Stimulated activated CD8-positive, alpha-beta memory T cell treated with anti-CD3 and anti-CD28 coated beads, Interleukin-7, amount 100 ng/mL, for 48 hours (primary cell): ENCODE measurements at regions not wholly inside any gene's neighbourhood (a gene's known extent, or its start where the extent isn't known, plus 50 kb on each side); places are given as distances from the start of the nearest gene placed in this dataset.

ENCODE experiments used
- DNase-seq, 2 donors: peaks; one replicate each; pipeline ENCODE4 v3.0.0-alpha.2; 2020; ENCODE audit warnings: low read depth in 1 of 2; ENCODE audit errors: extremely low read depth in 1 of 2

DNA sequence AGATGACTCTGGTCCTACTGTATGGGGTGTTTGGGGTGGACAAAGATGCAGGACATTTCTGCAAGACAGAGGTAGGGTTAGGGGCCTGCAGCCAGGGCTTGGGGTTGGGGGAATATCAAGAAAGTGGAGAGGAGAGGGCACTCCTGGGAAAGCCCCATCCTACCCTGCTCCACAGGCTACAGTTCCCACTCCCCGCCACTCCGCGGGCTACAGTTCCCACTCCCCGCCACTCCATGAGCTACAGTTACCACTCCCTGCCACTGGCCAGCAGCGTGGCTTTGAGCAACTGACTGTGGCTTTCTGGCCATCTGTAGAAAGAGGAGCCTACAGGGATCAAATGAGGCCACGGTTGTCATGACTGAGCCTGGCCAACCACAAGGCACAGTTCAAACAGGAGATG lies 93.8 kb upstream of the GRIK3 start:
- DNase-seq: no peak

- DNase-seq: no peak
Measured at GRCh38 chr1:37130221-37130948, 96.1 kb upstream of the GRIK3 start.

GRCh38 chr1:37131281-37131680 lies 97.0 kb upstream of the GRIK3 start:
- DNase-seq: no peak

GRCh38 chr1:37133276-37134145 lies 99.2 kb upstream of the GRIK3 start:
- DNase-seq: no peak

DNA sequence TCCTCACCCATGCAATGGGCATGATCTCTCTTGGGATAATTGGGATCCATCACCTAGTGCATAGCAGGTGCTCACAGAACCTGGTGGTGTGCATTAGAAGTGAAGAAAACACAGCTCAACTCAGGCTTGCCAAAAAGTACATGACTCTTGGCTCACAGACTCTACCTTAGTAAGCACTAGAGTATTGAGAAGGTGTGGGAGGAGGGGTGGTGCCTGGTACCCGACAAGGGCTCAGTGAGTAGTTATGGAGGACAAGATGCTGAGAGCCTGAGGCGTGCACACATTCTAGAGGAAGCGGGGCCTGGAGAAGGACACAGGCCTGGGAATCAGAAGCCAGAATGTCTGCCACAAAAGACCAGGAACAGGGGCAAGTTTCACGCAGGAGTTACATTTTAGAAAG lies 100.3 kb upstream of the GRIK3 start:
- no peak for DNase-seq

DNA sequence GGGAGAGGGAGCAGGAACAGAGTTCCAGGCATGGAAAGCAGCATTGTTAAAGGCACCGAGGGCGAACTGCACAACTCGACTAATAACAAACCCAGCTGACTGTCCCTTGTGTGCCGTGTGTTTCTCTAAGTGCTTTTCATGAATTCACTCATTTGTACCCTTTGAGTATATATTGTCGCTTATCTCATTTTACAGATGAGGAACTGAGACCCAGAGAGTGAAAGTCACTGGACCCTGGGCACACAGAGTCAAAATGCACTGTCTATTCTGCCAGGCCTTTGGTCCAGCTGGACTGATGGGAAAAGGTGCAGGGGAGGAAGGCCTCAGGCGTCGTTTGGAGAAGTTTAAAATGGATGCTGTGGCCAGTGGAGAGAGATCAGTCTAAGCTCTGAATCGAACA lies 100.7 kb upstream of the GRIK3 start:
- no peak for DNase-seq

DNA sequence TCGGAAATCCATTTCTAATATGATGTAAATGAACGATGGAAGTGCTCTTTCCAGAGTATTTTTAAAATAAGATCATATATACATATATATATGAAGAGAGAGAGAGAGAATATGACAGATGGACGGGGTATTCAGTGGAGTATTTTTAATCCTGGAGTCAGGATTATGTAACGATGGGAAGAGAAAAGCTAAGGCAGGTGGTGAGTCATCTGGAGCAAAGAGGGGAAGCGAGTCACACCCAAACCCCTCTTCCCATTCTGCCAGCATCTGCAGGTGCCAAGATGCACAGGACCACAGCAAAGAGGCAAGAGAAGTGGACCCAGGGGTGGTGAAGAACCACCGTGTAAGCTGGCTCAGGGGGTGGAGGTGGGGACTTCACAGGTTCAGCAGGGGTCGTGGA lies 102.7 kb upstream of the GRIK3 start:
- no peak for DNase-seq

GRCh38 chr1:37137601-37138000 lies 103.3 kb upstream of the GRIK3 start:
- DNase-seq: no peak

- DNase-seq: no peak
Measured at GRCh38 chr1:37143800-37144199, 109.5 kb upstream of the GRIK3 start.

- no peak for DNase-seq
Measured at GRCh38 chr1:37146071-37146470, 111.8 kb upstream of the GRIK3 start.

DNA sequence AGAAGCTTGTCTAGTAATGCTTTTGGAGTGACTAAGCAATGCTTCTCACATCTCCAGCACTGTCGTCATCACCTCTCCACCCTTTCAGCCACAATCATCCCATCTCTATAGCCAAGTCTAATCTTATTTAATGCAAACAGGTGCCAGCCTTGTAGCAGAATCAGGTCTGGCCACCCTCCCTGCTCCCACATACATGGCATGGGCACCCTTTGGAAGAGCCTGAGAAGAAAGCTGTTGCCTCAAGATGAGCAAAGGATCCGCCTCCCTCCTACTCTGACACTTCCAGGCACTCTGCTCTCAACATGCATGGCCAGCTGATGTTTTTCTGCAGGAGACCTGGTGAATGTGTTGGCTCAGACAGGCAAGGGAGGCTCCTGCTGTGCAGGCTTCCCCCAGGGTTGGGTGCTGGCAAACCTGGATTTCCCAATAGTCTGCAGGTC lies 113.1 kb upstream of the GRIK3 start:
- no peak for DNase-seq

GRCh38 chr1:37147906-37148305 lies 113.6 kb upstream of the GRIK3 start:
- no peak for DNase-seq

GRCh38 chr1:37148663-37149062 lies 114.3 kb upstream of the GRIK3 start:
- DNase-seq: no peak

- no peak for DNase-seq
Measured at GRCh38 chr1:37149296-37149695, 115.0 kb upstream of the GRIK3 start.

GRCh38 chr1:37150986-37151385 lies 116.7 kb upstream of the GRIK3 start:
- DNase-seq: no peak

- no peak for DNase-seq
Measured at GRCh38 chr1:37151789-37152188, 117.5 kb upstream of the GRIK3 start.

- DNase-seq: no peak
Measured at GRCh38 chr1:37152491-37152890, 118.2 kb upstream of the GRIK3 start.

- no peak for DNase-seq
Measured at GRCh38 chr1:37153116-37154100, 119.1 kb upstream of the GRIK3 start.

- DNase-seq: no peak
Measured at GRCh38 chr1:37156646-37157045, 122.3 kb upstream of the GRIK3 start.

GRCh38 chr1:37157634-37158033 lies 123.3 kb upstream of the GRIK3 start:
- DNase-seq: no peak

DNA sequence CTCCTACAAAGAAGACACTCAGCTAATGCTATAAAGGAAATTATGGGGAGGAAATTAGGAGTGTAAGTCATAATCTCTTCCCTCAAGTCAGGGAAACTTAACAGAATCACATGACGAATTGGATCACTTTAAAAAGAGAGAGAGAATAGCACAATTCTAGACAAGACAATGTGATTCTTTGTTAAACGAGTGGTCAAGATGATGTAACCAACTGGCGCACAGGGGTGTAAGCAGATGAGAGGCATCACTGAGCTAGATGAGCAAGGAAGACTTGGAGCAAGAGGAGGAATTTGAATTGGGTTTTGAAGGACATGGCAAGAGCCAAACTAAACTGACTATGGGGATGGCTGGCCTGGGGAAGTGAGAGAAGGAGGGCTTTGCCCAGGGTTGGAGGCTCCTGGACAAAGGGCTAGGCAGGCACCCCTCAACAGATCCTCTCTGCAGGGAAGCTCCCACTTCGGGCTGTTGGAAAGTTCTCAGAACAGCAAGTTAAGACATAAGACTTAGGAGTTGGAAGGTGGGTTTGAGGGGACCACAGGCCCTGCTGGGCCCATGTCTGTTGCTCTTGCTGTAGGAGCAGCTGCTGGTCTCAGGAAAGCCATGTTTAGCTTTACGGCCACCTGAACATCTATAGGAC lies 123.9 kb upstream of the GRIK3 start:
- no peak for DNase-seq
